A172 (cell line): ENCODE measurements at regions not wholly inside any gene's neighbourhood (a gene's known extent, or its start where the extent isn't known, plus 50 kb on each side); places are given as distances from the start of the nearest gene placed in this dataset.
"Not testable (repeated sequence)": the region's sequence is repeated elsewhere in the genome, so short reads cannot be mapped to it uniquely, and the experiment has no call there.

ENCODE experiments used
- DNase-seq: peaks from one replicate; pipeline ENCODE4 v3.0.0-alpha.2; 2015; ENCODE audit warnings: low spot score

GRCh38 chr9:63912451-63912850 lies 1372.6 kb downstream of the FOXD4L5 start:
- DNase-seq: not testable (repeated sequence)

GRCh38 chr9:63909076-63909475 lies 1375.9 kb downstream of the FOXD4L5 start:
- DNase-seq: not testable (repeated sequence)

GRCh38 chr9:63899637-63900190 lies 1385.3 kb downstream of the FOXD4L5 start:
- not testable (repeated sequence) for DNase-seq

GRCh38 chr9:63881386-63881785 lies 1403.6 kb downstream of the FOXD4L5 start:
- not testable (repeated sequence) for DNase-seq

- DNase-seq: not testable (repeated sequence)
Observed at GRCh38 chr9:63876380-63876779, 1408.6 kb downstream of the FOXD4L5 start.

GRCh38 chr9:63859475-63860215 lies 1425.4 kb downstream of the FOXD4L5 start:
- peak; percentile 49 for DNase-seq

GRCh38 chr9:63859090-63859474 lies 1425.9 kb downstream of the FOXD4L5 start:
- DNase-seq: not testable (repeated sequence)

- not testable (repeated sequence) for DNase-seq
Observed at GRCh38 chr9:63853140-63853751, 1431.8 kb downstream of the FOXD4L5 start.

- not testable (repeated sequence) for DNase-seq
Observed at GRCh38 chr9:63824804-63825203, 1460.2 kb downstream of the FOXD4L5 start.

- not testable (repeated sequence) for DNase-seq
Observed at GRCh38 chr9:63823375-63824201, 1461.4 kb downstream of the FOXD4L5 start.

GRCh38 chr9:63822615-63823374 lies 1462.2 kb downstream of the FOXD4L5 start:
- DNase-seq: not testable (repeated sequence)

GRCh38 chr9:63821293-63821692 lies 1463.7 kb downstream of the FOXD4L5 start:
- DNase-seq: not testable (repeated sequence)

- not testable (repeated sequence) for DNase-seq
Observed at GRCh38 chr9:63820882-63821281, 1464.1 kb downstream of the FOXD4L5 start.

GRCh38 chr9:63820383-63820782 lies 1464.6 kb downstream of the FOXD4L5 start:
- not testable (repeated sequence) for DNase-seq

GRCh38 chr9:63817622-63818518 lies 1467.1 kb downstream of the FOXD4L5 start:
- no peak for DNase-seq

- DNase-seq: peak; percentile 27
Observed at GRCh38 chr9:63816751-63817621, 1468.0 kb downstream of the FOXD4L5 start.

GRCh38 chr9:63814970-63815669 lies 1469.9 kb downstream of the FOXD4L5 start:
- not testable (repeated sequence) for DNase-seq

- DNase-seq: not testable (repeated sequence)
Observed at GRCh38 chr9:63813391-63814021, 1471.5 kb downstream of the FOXD4L5 start.
